ENCODE measurements at regions not wholly inside any gene's neighbourhood (a gene's known extent, or its start where the extent isn't known, plus 50 kb on each side); places are given as distances from the start of the nearest gene placed in this dataset.

- no peak for TF ChIP-seq EZH2 (IDR thresholded peaks at IDR 0.05)
- no peak for TF ChIP-seq CTCF (IDR thresholded peaks at IDR 0.05 in 2 of 3, conservative IDR thresholded peaks at IDR 0.05 in 1 of 3; ENCODE audit: borderline replicate concordance in 1 of 3, insufficient read depth in 1 of 3, low read depth in 2 of 3, low read length in 2 of 3)
- TF ChIP-seq MAX (IDR thresholded peaks at IDR 0.05): no peak
- TF ChIP-seq SIN3A (IDR thresholded peaks at IDR 0.05; ENCODE audit: low read depth): no peak
- no peak for TF ChIP-seq POLR2AphosphoS5 (IDR thresholded peaks at IDR 0.05; ENCODE audit: low read depth, low read length)
- TF ChIP-seq JUND (IDR thresholded peaks at IDR 0.05): no peak
- no peak for TF ChIP-seq RAD21 (IDR thresholded peaks at IDR 0.05; ENCODE audit: low read depth)
- no peak for TF ChIP-seq SP1 (IDR thresholded peaks at IDR 0.05; ENCODE audit: low read depth)
- TF ChIP-seq ZNF274 (IDR thresholded peaks at IDR 0.05; ENCODE audit: low read depth, low read length): no peak
- no peak for TF ChIP-seq CEBPB (IDR thresholded peaks at IDR 0.05; ENCODE audit: low read depth)
- no peak for TF ChIP-seq POLR2A (IDR thresholded peaks at IDR 0.05; ENCODE audit: borderline replicate concordance, extremely low read depth, insufficient read depth, insufficient read length)
- no peak for TF ChIP-seq ZBTB33 (IDR thresholded peaks at IDR 0.05; ENCODE audit: extremely low read depth, insufficient replicate concordance, low read length)
- no peak for TF ChIP-seq SRF (IDR thresholded peaks at IDR 0.05; ENCODE audit: low read depth)
These were observed 227.0 kb downstream of the RPS24 start for GRCh38 chr10:78260680-78261079.

All from HCT116 (cell line).